ENCODE measurements at regions not wholly inside any gene's neighbourhood (a gene's known extent, or its start where the extent isn't known, plus 50 kb on each side); places are given as distances from the start of the nearest gene placed in this dataset.

DNA sequence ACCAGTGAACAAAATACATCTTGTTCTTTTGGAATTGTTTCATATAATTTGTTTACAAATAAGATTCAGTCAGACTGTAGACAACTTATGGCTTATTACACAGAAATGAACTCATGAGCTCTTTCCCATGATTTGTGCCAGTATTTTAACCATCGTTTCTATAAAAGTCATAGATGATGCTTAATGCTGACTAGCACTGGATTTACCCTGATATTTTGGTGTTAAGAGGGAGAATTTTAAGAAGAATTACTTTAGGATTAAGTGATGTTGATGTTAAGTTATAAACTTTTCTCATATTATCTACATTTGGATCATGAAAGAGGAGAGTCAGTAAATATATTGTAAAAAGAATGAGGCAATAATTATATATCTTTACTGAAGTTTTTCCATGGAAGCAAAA is 162.7 kb downstream of the POSTN start:
- no peaks in the 10 kb centered on the region for H3K4me1 Mint-ChIP-seq (ENCODE audit: low read depth)
- Histone ChIP-seq H3K36me3 (ENCODE audit: insufficient read depth, low read length) (no peaks in the 10 kb centered on the region), H3K27me3 (ENCODE audit: control insufficient read depth in 1 of 2, insufficient read depth in 2 of 2, low read length in 2 of 2) (no peaks in the 10 kb centered on the region), H3K4me3 (ENCODE audit: low read length) (no peak overlapping the region), H3K4me1 (ENCODE audit: insufficient read depth, low read length) (no peaks in the 10 kb centered on the region), H3K27ac (ENCODE audit: low read depth in 1 of 2, low read length in 2 of 2) (no peak overlapping the region), H3K9me3 (ENCODE audit: control insufficient read depth in 1 of 2, insufficient read depth in 1 of 2, low read length in 2 of 2) (no peaks in the 10 kb centered on the region)
- TF ChIP-seq, protein P1, sequence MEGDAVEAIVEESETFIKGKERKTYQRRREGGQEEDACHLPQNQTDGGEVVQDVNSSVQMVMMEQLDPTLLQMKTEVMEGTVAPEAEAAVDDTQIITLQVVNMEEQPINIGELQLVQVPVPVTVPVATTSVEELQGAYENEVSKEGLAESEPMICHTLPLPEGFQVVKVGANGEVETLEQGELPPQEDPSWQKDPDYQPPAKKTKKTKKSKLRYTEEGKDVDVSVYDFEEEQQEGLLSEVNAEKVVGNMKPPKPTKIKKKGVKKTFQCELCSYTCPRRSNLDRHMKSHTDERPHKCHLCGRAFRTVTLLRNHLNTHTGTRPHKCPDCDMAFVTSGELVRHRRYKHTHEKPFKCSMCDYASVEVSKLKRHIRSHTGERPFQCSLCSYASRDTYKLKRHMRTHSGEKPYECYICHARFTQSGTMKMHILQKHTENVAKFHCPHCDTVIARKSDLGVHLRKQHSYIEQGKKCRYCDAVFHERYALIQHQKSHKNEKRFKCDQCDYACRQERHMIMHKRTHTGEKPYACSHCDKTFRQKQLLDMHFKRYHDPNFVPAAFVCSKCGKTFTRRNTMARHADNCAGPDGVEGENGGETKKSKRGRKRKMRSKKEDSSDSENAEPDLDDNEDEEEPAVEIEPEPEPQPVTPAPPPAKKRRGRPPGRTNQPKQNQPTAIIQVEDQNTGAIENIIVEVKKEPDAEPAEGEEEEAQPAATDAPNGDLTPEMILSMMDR (IDR thresholded peaks at IDR 0.05): no peak
- H3K36me3 Mint-ChIP-seq (ENCODE audit: low read depth): no peaks in the 10 kb centered on the region
- intact Hi-C loops (cut with DNase I, micrococcal nuclease): no loop called here
- no peak for DNase-seq
- no peak overlapping the region for H3K27ac Mint-ChIP-seq
- ChIA-PET POLR2A (no interaction called here), CTCF (no interaction called here)
- peaks cover 3% of the 10 kb centered on the region for H3K9me3 Mint-ChIP-seq
- no peak for ATAC-seq (ENCODE audit: poor library complexity)
- H3K4me3 Mint-ChIP-seq: no peak overlapping the region
- no peaks in the 10 kb centered on the region for H3K27me3 Mint-ChIP-seq

DNA sequence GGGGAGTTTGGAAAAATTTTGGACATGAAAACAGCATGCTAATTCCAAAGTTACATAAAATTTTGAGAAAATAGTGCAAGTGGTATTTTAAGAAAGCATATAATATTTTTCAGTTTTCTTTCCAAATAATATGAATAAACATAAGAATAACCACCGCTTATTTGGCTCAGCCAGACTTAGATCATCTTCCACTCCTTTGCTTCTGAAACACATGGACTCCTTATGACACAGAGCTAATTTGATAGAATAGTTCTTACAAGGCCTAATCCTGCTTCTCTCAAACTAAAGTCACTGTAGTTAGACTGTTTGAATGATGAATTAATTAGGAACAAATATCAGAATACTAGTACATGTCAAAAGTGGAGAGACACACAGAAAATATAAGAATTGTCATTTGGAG is 165.5 kb downstream of the POSTN start:
- Mint-ChIP-seq H3K4me3 (no peak overlapping the region), H3K27ac (no peak overlapping the region), H3K36me3 (ENCODE audit: low read depth) (no peaks in the 10 kb centered on the region), H3K27me3 (no peaks in the 10 kb centered on the region), H3K9me3 (peaks cover 5% of the 10 kb centered on the region), H3K4me1 (ENCODE audit: low read depth) (no peaks in the 10 kb centered on the region)
- POLR2A ChIA-PET: no interaction called here
- CTCF ChIA-PET: interaction anchor here (1.2 kb wide), 1 partner anchor 17 kb away, joined by 3 read pairs; no protein-coding TSS in a partner anchor
- TF ChIP-seq, protein P1 (IDR thresholded peaks at IDR 0.05): no peak
- intact Hi-C loops (cut with DNase I, micrococcal nuclease): no loop called here
- no peaks in the 10 kb centered on the region for H3K36me3 ChIP-seq (ENCODE audit: insufficient read depth, low read length)
- H3K27ac ChIP-seq (ENCODE audit: low read depth in 1 of 2, low read length in 2 of 2): no peak overlapping the region
- ATAC-seq (ENCODE audit: poor library complexity) (no peak), DNase-seq (no peak)
- H3K4me1 ChIP-seq (ENCODE audit: insufficient read depth, low read length): no peaks in the 10 kb centered on the region
- H3K4me3 ChIP-seq (ENCODE audit: low read length): no peak overlapping the region
- H3K9me3 ChIP-seq (ENCODE audit: control insufficient read depth in 1 of 2, insufficient read depth in 1 of 2, low read length in 2 of 2): no peaks in the 10 kb centered on the region
- no peaks in the 10 kb centered on the region for H3K27me3 ChIP-seq (ENCODE audit: control insufficient read depth in 1 of 2, insufficient read depth in 2 of 2, low read length in 2 of 2)

DNA sequence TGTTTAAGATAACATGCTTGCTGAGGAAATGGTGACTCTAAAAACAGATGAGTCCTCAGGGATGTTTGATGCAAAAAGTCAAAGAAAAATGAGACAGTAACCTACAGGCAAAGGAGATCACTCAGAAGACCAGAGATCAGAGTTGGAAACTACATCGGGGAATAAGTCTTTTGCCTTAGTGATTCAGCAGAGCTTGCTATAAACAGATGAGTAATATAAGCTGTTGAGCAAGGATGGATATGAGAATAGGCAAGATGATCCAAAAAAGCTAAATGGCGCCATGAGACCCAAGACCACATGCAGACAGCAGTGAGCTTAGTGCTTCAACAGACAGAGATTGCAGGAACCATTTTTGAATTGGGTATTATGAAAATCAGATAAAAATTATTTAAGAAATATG is 168.6 kb downstream of the POSTN start:
- Histone ChIP-seq H3K27ac (ENCODE audit: low read depth in 1 of 2, low read length in 2 of 2) (no peak overlapping the region), H3K27me3 (ENCODE audit: control insufficient read depth in 1 of 2, insufficient read depth in 2 of 2, low read length in 2 of 2) (no peaks in the 10 kb centered on the region), H3K36me3 (ENCODE audit: insufficient read depth, low read length) (no peaks in the 10 kb centered on the region), H3K9me3 (ENCODE audit: control insufficient read depth in 1 of 2, insufficient read depth in 1 of 2, low read length in 2 of 2) (no peaks in the 10 kb centered on the region), H3K4me3 (ENCODE audit: low read length) (no peak overlapping the region), H3K4me1 (ENCODE audit: insufficient read depth, low read length) (no peaks in the 10 kb centered on the region)
- ATAC-seq (ENCODE audit: poor library complexity) (no peak), DNase-seq (no peak)
- Mint-ChIP-seq H3K4me1 (ENCODE audit: low read depth) (no peaks in the 10 kb centered on the region), H3K27ac (no peak overlapping the region), H3K4me3 (no peak overlapping the region), H3K36me3 (ENCODE audit: low read depth) (no peaks in the 10 kb centered on the region), H3K27me3 (no peaks in the 10 kb centered on the region), H3K9me3 (peaks cover 7% of the 10 kb centered on the region)
- TF ChIP-seq, protein P1 (IDR thresholded peaks at IDR 0.05): no peak
- ChIA-PET CTCF (no interaction called here), POLR2A (no interaction called here)
- intact Hi-C loops (cut with DNase I, micrococcal nuclease): no loop called here
